SK-N-MC (cell line): ENCODE measurements at regions not wholly inside any gene's neighbourhood (a gene's known extent, or its start where the extent isn't known, plus 50 kb on each side); places are given as distances from the start of the nearest gene placed in this dataset.

ENCODE experiments used
- DNase-seq: peaks from one replicate; pipeline ENCODE4 v3.0.0-alpha.2; 2011; ENCODE audit warnings: low read depth, low spot score
- H3K27ac ChIP-seq: fragments of 200-600 bp; sonication (generic); 2 replicates; pipeline ENCODE4 v1.5.1; 2016; ENCODE audit warnings: mixed run types
- H3K36me3 ChIP-seq: fragments of 200-600 bp; sonication (generic); 2 replicates; pipeline ENCODE4 v1.6.1; 2017; ENCODE audit warnings: antibody characterized with exemption, low read length, mixed read lengths; ENCODE audit not compliant: insufficient read depth
- H3K4me3 ChIP-seq: fragments of 200-600 bp; sonication (generic); 2 replicates; pipeline ENCODE4 v1.5.1; 2016
- H3K9ac ChIP-seq: fragments of 200-600 bp; sonication (generic); 2 replicates; pipeline ENCODE4 v1.8.0; 2017; ENCODE audit warnings: mixed run types, mixed read lengths; ENCODE audit not compliant: insufficient read length
- H3K9me3 ChIP-seq: fragments of 200-600 bp; sonication (generic); 2 replicates; pipeline ENCODE4 v1.6.1; 2017; ENCODE audit warnings: low read depth, mild to moderate bottlenecking, antibody characterized with exemption, low read length, moderate library complexity, mixed read lengths
- EZH2 ChIP-seq: fragments of 200-600 bp; sonication (generic); IDR thresholded peaks from one replicate; pipeline ENCODE4 v1.6.1; 2017; ENCODE audit warnings: antibody characterized with exemption
- FOXP2 ChIP-seq: optimal IDR thresholded peaks from 2 replicates; pipeline ENCODE3; 2011; ENCODE audit warnings: mild to moderate bottlenecking, moderate library complexity; ENCODE audit not compliant: insufficient read depth; ENCODE audit errors: extremely low read length, control extremely low read depth
- POLR2AphosphoS5 ChIP-seq: IDR thresholded peaks from 2 replicates; pipeline ENCODE4 v1.6.1; 2012; ENCODE audit warnings: mild to moderate bottlenecking, low read depth, low read length, borderline replicate concordance

DNA sequence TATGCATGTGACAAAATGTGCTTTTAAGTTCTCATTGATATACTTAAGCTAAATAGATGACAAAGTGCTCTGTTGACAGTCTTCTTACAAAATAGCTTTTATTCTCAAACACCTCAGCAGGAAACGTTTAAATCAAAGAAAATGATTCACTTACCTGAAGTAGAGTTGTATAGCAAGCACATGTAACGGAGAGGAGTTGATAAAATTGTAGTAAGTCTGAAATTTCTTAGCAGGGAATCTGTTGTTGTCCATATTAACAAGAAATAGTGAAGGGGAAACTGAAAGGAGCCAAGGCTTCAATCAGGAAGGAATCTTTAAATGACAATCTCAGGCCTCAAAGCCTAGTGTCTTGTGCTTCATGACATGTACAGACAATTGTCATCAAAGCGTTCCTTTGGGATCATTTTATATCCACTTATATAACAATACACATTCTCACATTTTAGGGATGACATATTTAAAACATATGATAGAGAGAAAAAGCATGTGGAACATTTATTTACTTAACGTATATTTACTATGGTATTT is 2010.2 kb upstream of the IGFBP7 start:
- TF ChIP-seq EZH2 (no peak), FOXP2 (no peak), POLR2AphosphoS5 (no peak)
- H3K9me3 ChIP-seq = no peaks in the 10 kb centered on the region
- H3K9ac ChIP-seq = no peak overlapping the region
- no peak for DNase-seq
- no peak overlapping the region for H3K4me3 ChIP-seq
- no peak overlapping the region for H3K27ac ChIP-seq
- no peaks in the 10 kb centered on the region for H3K36me3 ChIP-seq

DNA sequence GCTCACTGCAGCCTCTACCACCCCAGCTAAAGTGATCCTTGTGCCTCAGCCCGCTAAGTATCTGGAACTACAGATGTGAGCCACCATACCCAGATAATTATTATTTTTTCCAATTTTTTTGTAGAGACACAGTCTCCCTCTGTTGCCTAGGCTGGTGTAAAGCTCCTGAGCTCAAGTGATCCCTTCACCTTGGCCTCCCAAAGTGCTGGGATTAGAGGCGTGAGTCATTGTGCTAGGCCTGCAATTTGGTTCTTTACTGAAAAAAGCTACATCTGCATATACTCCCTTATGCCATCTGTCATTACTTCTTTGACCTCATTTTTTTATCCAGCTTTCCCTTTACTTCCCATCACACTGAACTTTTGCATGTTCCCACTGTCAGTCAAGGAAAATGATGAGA is 2012.4 kb upstream of the IGFBP7 start:
- H3K9me3 ChIP-seq = no peaks in the 10 kb centered on the region
- DNase-seq = no peak
- TF ChIP-seq FOXP2 (no peak), POLR2AphosphoS5 (no peak), EZH2 (no peak)
- no peak overlapping the region for H3K4me3 ChIP-seq
- H3K36me3 ChIP-seq = no peaks in the 10 kb centered on the region
- H3K9ac ChIP-seq = no peak overlapping the region
- H3K27ac ChIP-seq = no peak overlapping the region

- H3K4me3 ChIP-seq = no peak overlapping the region
- DNase-seq = no peak
- no peak overlapping the region for H3K27ac ChIP-seq
- H3K36me3 ChIP-seq = no peaks in the 10 kb centered on the region
- H3K9me3 ChIP-seq = no peaks in the 10 kb centered on the region
- no peak overlapping the region for H3K9ac ChIP-seq
- TF ChIP-seq FOXP2 (no peak), EZH2 (no peak), POLR2AphosphoS5 (no peak)
Observed at GRCh38 chr4:59126159-59126558, 2016.0 kb upstream of the IGFBP7 start.

DNA sequence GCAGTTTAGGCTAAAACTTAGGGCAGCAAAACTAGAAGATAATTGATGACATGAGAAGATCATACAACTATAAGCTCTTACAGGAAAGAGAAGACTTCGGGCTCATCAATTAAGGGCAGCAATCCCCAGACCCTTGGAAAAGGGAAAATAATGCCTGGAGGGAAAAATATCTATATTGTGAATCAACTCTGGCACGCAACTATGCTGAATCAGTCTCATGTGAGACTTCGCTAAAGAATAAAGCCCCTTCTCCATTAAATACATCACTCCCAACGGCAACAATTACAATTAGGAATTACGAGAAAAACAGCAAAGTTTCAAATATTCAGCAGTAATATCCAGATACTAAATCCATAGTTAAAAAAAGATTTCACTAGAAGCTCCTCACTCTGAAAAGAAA is 2016.8 kb upstream of the IGFBP7 start:
- Histone ChIP-seq H3K27ac (no peak overlapping the region), H3K9ac (no peak overlapping the region), H3K4me3 (no peak overlapping the region), H3K36me3 (no peaks in the 10 kb centered on the region), H3K9me3 (no peaks in the 10 kb centered on the region)
- no peak for DNase-seq
- TF ChIP-seq EZH2 (no peak), FOXP2 (no peak), POLR2AphosphoS5 (no peak)

- Histone ChIP-seq H3K9me3 (no peaks in the 10 kb centered on the region), H3K9ac (no peak overlapping the region), H3K27ac (no peak overlapping the region), H3K36me3 (no peaks in the 10 kb centered on the region), H3K4me3 (no peak overlapping the region)
- DNase-seq = no peak
- no peak for TF ChIP-seq FOXP2
- no peak for TF ChIP-seq POLR2AphosphoS5
- TF ChIP-seq EZH2 = no peak
Observed at GRCh38 chr4:59127743-59128142, 2017.6 kb upstream of the IGFBP7 start.

DNA sequence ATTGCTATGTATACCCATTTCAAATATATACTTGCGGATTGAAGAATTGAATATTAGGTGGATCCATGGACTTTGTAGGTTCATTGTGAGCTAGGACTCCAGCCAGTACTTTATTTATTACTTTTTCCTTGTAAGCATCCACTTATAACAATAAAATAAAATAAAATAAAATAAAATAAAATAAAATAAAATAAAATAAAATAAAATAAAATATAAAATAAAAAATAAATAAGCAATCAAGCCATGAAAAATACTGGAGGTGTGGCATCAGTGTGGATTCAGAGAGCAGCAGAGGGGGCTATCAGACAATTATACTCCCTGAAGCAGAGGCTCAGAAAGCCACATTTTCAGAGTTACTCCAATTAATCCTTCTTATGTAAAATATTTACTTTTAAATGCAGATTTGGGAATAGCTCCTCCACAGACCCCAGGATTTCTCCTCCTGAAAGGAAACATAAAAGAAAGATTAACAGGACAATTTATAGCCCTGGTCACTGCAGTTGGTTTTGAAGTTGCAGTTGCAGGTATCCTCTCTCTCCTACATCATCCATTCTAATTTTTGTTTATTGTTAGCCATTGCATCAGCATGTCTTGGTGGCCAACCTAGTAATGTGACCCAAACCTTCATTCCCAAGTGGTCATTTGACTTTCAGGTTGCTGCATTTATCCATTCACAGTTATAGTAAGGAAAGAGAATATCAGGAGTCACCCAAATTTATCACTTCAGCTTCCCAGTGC is 2025.2 kb upstream of the IGFBP7 start:
- Histone ChIP-seq H3K4me3 (no peak overlapping the region), H3K27ac (no peak overlapping the region)
- no peak for TF ChIP-seq POLR2AphosphoS5
- TF ChIP-seq EZH2 = no peak
- no peak for TF ChIP-seq FOXP2

GRCh38 chr4:59161249-59161648 is 2038.9 kb upstream of the ADGRL3 start:
- Histone ChIP-seq H3K9ac (no peak overlapping the region), H3K4me3 (no peak overlapping the region), H3K27ac (no peak overlapping the region), H3K36me3 (no peaks in the 10 kb centered on the region), H3K9me3 (no peaks in the 10 kb centered on the region)
- TF ChIP-seq FOXP2 (no peak), POLR2AphosphoS5 (no peak), EZH2 (no peak)
- no peak for DNase-seq

More for the DNA sequence above, 2025.2 kb upstream of the IGFBP7 start:
- Histone ChIP-seq H3K9me3 (no peaks in the 10 kb centered on the region), H3K36me3 (no peaks in the 10 kb centered on the region), H3K9ac (no peak overlapping the region)
- no peak for DNase-seq

- TF ChIP-seq EZH2 (no peak), POLR2AphosphoS5 (no peak), FOXP2 (no peak)
- Histone ChIP-seq H3K9ac (no peak overlapping the region), H3K9me3 (no peaks in the 10 kb centered on the region), H3K27ac (no peak overlapping the region), H3K36me3 (no peaks in the 10 kb centered on the region), H3K4me3 (no peak overlapping the region)
- no peak for DNase-seq
Observed at GRCh38 chr4:59175617-59176016, 2024.5 kb upstream of the ADGRL3 start.

DNA sequence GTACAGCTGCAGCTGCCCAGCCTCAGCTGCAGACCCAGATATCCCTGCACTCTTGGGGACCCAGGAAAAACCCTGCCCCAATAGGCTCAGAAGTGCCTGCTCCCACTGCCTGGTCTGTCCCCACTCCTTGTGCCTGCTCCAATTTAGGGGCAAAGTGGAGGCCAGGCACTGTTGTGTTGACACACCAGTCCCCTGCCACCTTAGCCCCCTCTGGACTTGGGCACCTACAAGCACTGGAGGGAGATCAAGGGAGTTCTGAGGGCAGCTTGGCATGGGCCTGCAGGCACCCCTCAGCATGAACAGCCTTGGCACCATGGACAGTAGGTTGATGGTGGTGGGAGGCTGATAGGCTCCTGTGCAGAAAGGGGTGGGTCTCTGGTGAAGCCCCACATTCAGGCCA is 2020.8 kb upstream of the ADGRL3 start:
- no peak for DNase-seq
- Histone ChIP-seq H3K4me3 (no peak overlapping the region), H3K9ac (no peak overlapping the region), H3K27ac (no peak overlapping the region), H3K9me3 (no peaks in the 10 kb centered on the region), H3K36me3 (no peaks in the 10 kb centered on the region)
- TF ChIP-seq FOXP2 = no peak
- TF ChIP-seq EZH2 = no peak
- TF ChIP-seq POLR2AphosphoS5 = no peak
